ENCODE measurements at regions not wholly inside any gene's neighbourhood (a gene's known extent, or its start where the extent isn't known, plus 50 kb on each side); places are given as distances from the start of the nearest gene placed in this dataset.
"Not testable (repeated sequence)": the region's sequence is repeated elsewhere in the genome, so short reads cannot be mapped to it uniquely, and the experiment has no call there.

GRCh38 chr9:108259917-108260675, 595.7 kb downstream of the ACTL7B start:
- H3K27ac Mint-ChIP-seq = no peak overlapping the region

GRCh38 chr9:108258640-108259039, 597.1 kb downstream of the ACTL7B start:
- no peaks in the 10 kb centered on the region for H3K4me1 Mint-ChIP-seq (ENCODE audit: low read depth)
- H3K27ac Mint-ChIP-seq = no peak overlapping the region
- H3K9me3 Mint-ChIP-seq = peaks cover 3% of the 10 kb centered on the region
- no peak overlapping the region for H3K4me3 Mint-ChIP-seq
- H3K36me3 Mint-ChIP-seq (ENCODE audit: low read depth) = no peaks in the 10 kb centered on the region
- H3K27me3 Mint-ChIP-seq = no peaks in the 10 kb centered on the region

More at GRCh38 chr9:108259917-108260675, 595.7 kb downstream of the ACTL7B start:
- Mint-ChIP-seq H3K4me1 (ENCODE audit: low read depth) (no peaks in the 10 kb centered on the region), H3K4me3 (no peak overlapping the region), H3K36me3 (ENCODE audit: low read depth) (no peaks in the 10 kb centered on the region), H3K27me3 (no peaks in the 10 kb centered on the region), H3K9me3 (peaks cover 4% of the 10 kb centered on the region)

GRCh38 chr9:108257382-108257781, 598.4 kb downstream of the ACTL7B start:
- Mint-ChIP-seq H3K27me3 (no peaks in the 10 kb centered on the region), H3K27ac (no peak overlapping the region), H3K9me3 (no peaks in the 10 kb centered on the region), H3K4me3 (no peak overlapping the region), H3K36me3 (ENCODE audit: low read depth) (no peaks in the 10 kb centered on the region), H3K4me1 (ENCODE audit: low read depth) (no peaks in the 10 kb centered on the region)

GRCh38 chr9:108254236-108254635, 601.5 kb downstream of the ACTL7B start:
- no peaks in the 10 kb centered on the region for H3K9me3 Mint-ChIP-seq
- H3K27ac Mint-ChIP-seq = no peak overlapping the region
- no peaks in the 10 kb centered on the region for H3K36me3 Mint-ChIP-seq (ENCODE audit: low read depth)
- H3K4me1 Mint-ChIP-seq (ENCODE audit: low read depth) = no peaks in the 10 kb centered on the region
- H3K4me3 Mint-ChIP-seq = no peak overlapping the region
- no peaks in the 10 kb centered on the region for H3K27me3 Mint-ChIP-seq

- not testable (repeated sequence) for H3K9me3 Mint-ChIP-seq; H3K27me3 Mint-ChIP-seq; H3K36me3 Mint-ChIP-seq (ENCODE audit: low read depth); H3K4me3 Mint-ChIP-seq; H3K27ac Mint-ChIP-seq; H3K4me1 Mint-ChIP-seq (ENCODE audit: low read depth)
Measured at GRCh38 chr9:108247391-108247790, 608.4 kb downstream of the ACTL7B start.

GRCh38 chr9:108245901-108246300, 609.9 kb downstream of the ACTL7B start:
- Mint-ChIP-seq H3K27ac (no peak overlapping the region), H3K9me3 (peaks cover 3% of the 10 kb centered on the region), H3K36me3 (ENCODE audit: low read depth) (no peaks in the 10 kb centered on the region), H3K4me3 (no peak overlapping the region), H3K27me3 (no peaks in the 10 kb centered on the region), H3K4me1 (ENCODE audit: low read depth) (no peaks in the 10 kb centered on the region)

- Mint-ChIP-seq H3K27me3 (no peaks in the 10 kb centered on the region), H3K9me3 (peaks cover 6% of the 10 kb centered on the region), H3K4me3 (no peak overlapping the region), H3K4me1 (ENCODE audit: low read depth) (no peaks in the 10 kb centered on the region), H3K36me3 (ENCODE audit: low read depth) (no peaks in the 10 kb centered on the region), H3K27ac (no peak overlapping the region)
Measured at GRCh38 chr9:108245331-108245730, 610.5 kb downstream of the ACTL7B start.

GRCh38 chr9:108244686-108245085, 611.1 kb downstream of the ACTL7B start:
- no peak overlapping the region for H3K4me3 Mint-ChIP-seq
- H3K9me3 Mint-ChIP-seq = peaks cover 6% of the 10 kb centered on the region
- no peaks in the 10 kb centered on the region for H3K4me1 Mint-ChIP-seq (ENCODE audit: low read depth)
- H3K27me3 Mint-ChIP-seq = no peaks in the 10 kb centered on the region
- no peak overlapping the region for H3K27ac Mint-ChIP-seq
- H3K36me3 Mint-ChIP-seq (ENCODE audit: low read depth) = no peaks in the 10 kb centered on the region

GRCh38 chr9:108241384-108242073, 614.3 kb downstream of the ACTL7B start:
- no peaks in the 10 kb centered on the region for H3K36me3 Mint-ChIP-seq (ENCODE audit: low read depth)
- H3K4me3 Mint-ChIP-seq = no peak overlapping the region
- H3K27ac Mint-ChIP-seq = no peak overlapping the region
- no peaks in the 10 kb centered on the region for H3K4me1 Mint-ChIP-seq (ENCODE audit: low read depth)
- peaks cover 11% of the 10 kb centered on the region for H3K9me3 Mint-ChIP-seq
- no peaks in the 10 kb centered on the region for H3K27me3 Mint-ChIP-seq

- Mint-ChIP-seq H3K36me3 (ENCODE audit: low read depth) (no peaks in the 10 kb centered on the region), H3K27ac (no peak overlapping the region), H3K4me1 (ENCODE audit: low read depth) (no peaks in the 10 kb centered on the region), H3K4me3 (no peak overlapping the region), H3K9me3 (peaks cover 14% of the 10 kb centered on the region), H3K27me3 (no peaks in the 10 kb centered on the region)
Measured at GRCh38 chr9:108239696-108240321, 616.0 kb downstream of the ACTL7B start.

- Mint-ChIP-seq H3K4me3 (no peak overlapping the region), H3K4me1 (ENCODE audit: low read depth) (no peaks in the 10 kb centered on the region), H3K27ac (no peak overlapping the region), H3K36me3 (ENCODE audit: low read depth) (no peaks in the 10 kb centered on the region), H3K9me3 (peaks cover 9% of the 10 kb centered on the region), H3K27me3 (no peaks in the 10 kb centered on the region)
Measured at GRCh38 chr9:108235609-108236008, 620.2 kb downstream of the ACTL7B start.

GRCh38 chr9:108234811-108235210, 621.0 kb downstream of the ACTL7B start:
- Mint-ChIP-seq H3K4me1 (ENCODE audit: low read depth) (no peaks in the 10 kb centered on the region), H3K27me3 (no peaks in the 10 kb centered on the region), H3K9me3 (peaks cover 13% of the 10 kb centered on the region), H3K4me3 (no peak overlapping the region), H3K27ac (no peak overlapping the region), H3K36me3 (ENCODE audit: low read depth) (no peaks in the 10 kb centered on the region)

- Mint-ChIP-seq H3K27me3 (no peaks in the 10 kb centered on the region), H3K36me3 (ENCODE audit: low read depth) (no peaks in the 10 kb centered on the region), H3K4me3 (no peak overlapping the region), H3K27ac (no peak overlapping the region), H3K9me3 (peaks cover 17% of the 10 kb centered on the region), H3K4me1 (ENCODE audit: low read depth) (no peaks in the 10 kb centered on the region)
Measured at GRCh38 chr9:108225149-108225800, 630.5 kb downstream of the ACTL7B start.

GRCh38 chr9:108224716-108225115, 631.1 kb downstream of the ACTL7B start:
- H3K36me3 Mint-ChIP-seq (ENCODE audit: low read depth) = no peaks in the 10 kb centered on the region
- no peak overlapping the region for H3K27ac Mint-ChIP-seq
- H3K4me1 Mint-ChIP-seq (ENCODE audit: low read depth) = no peaks in the 10 kb centered on the region
- peaks cover 12% of the 10 kb centered on the region for H3K9me3 Mint-ChIP-seq
- H3K4me3 Mint-ChIP-seq = no peak overlapping the region
- no peaks in the 10 kb centered on the region for H3K27me3 Mint-ChIP-seq

- Mint-ChIP-seq H3K4me1 (ENCODE audit: low read depth) (no peaks in the 10 kb centered on the region), H3K9me3 (peaks cover 11% of the 10 kb centered on the region), H3K36me3 (ENCODE audit: low read depth) (no peaks in the 10 kb centered on the region), H3K27me3 (no peaks in the 10 kb centered on the region), H3K27ac (no peak overlapping the region), H3K4me3 (no peak overlapping the region)
Measured at GRCh38 chr9:108219664-108220063, 636.1 kb downstream of the ACTL7B start.

All from stimulated activated naive CD8-positive, alpha-beta T cell treated with anti-CD3 and anti-CD28 coated beads, Interleukin-15, Interleukin-2, amounts not matched to agents 100 ng/mL and 50 ng/mL, for 24 hours (primary cell).